ENCODE measurements at regions not wholly inside any gene's neighbourhood (a gene's known extent, or its start where the extent isn't known, plus 50 kb on each side); places are given as distances from the start of the nearest gene placed in this dataset.
A peak's percentile ranks its signal among the peaks of the same experiment; 100 is the strongest.

DNA sequence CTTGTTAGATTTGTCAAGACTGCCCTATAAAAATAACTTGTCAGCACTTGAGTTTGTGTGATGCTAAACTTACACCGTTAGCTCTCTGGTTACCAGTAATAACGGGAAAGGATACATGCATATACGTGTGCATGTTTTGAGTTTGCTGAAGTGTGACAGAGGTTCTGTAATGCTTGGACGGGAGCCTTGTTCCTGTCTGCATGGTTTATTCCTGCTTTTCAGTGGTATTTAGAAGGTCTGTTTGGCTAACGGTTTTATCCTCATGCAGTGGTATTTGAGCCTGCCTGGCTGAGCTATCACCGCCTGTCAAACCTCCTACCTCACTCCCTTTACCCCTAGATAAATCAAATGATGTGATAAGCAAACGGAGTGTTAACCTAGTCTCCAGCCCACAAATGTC is 305.6 kb downstream of the GALC start:
- Histone ChIP-seq H3K9me3 (peaks cover 0 to 16% (median 10%) of the 10 kb centered on the region in 4 donors), H3K27ac (replicated peaks in 1 of 4) (no peak overlapping the region), H3K4me1 (peaks cover 0 to 7% (median 3%) of the 10 kb centered on the region in 4 donors), H3K36me3 (no peaks in the 10 kb centered on the region), H3K4me3 (no peak overlapping the region), H3K27me3 (no peaks in the 10 kb centered on the region)
- no peak for TF ChIP-seq EP300 (IDR thresholded peaks at IDR 0.05)
- TF ChIP-seq POLR2AphosphoS5 (IDR thresholded peaks at IDR 0.05): no peak
- TF ChIP-seq, protein P1, sequence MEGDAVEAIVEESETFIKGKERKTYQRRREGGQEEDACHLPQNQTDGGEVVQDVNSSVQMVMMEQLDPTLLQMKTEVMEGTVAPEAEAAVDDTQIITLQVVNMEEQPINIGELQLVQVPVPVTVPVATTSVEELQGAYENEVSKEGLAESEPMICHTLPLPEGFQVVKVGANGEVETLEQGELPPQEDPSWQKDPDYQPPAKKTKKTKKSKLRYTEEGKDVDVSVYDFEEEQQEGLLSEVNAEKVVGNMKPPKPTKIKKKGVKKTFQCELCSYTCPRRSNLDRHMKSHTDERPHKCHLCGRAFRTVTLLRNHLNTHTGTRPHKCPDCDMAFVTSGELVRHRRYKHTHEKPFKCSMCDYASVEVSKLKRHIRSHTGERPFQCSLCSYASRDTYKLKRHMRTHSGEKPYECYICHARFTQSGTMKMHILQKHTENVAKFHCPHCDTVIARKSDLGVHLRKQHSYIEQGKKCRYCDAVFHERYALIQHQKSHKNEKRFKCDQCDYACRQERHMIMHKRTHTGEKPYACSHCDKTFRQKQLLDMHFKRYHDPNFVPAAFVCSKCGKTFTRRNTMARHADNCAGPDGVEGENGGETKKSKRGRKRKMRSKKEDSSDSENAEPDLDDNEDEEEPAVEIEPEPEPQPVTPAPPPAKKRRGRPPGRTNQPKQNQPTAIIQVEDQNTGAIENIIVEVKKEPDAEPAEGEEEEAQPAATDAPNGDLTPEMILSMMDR (IDR thresholded peaks at IDR 0.05): no peak
- no peak for TF ChIP-seq POLR2A (IDR thresholded peaks at IDR 0.05; ENCODE audit: low read depth)
- intact Hi-C loops (cut with DNase I): no loop called here
- 39% methylated on average over 7 of the region's 7 CpGs for WGBS
- DNase-seq (ENCODE audit: extremely low spot score): peak; percentile 70

DNA sequence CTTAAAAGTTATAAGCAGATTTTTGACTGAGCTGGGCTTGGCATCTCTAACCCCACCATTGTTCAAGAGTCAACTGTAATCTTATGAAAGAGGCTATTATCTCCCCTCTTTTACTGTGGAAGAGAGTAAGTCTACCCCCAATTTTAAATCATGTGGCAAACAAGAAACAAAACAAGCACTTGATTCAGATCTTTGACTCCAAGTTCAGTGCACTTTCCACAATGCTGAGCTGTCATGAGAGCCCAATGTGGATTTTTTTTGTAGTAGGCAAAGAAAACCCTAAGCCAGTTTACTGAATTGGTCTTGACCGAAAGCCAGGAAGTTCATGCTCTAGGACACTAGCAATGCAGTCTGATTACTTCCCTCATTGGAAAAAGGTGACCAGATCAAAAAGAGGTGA is 306.2 kb downstream of the GALC start:
- peaks cover 0 to 7% (median 3%) of the 10 kb centered on the region in 4 donors for H3K4me1 ChIP-seq
- WGBS: 79% methylated on average over 1 of the region's 1 CpG
- H3K27ac ChIP-seq (replicated peaks in 1 of 4): no peak overlapping the region
- TF ChIP-seq, protein P1 (IDR thresholded peaks at IDR 0.05): no peak
- no peak for TF ChIP-seq POLR2AphosphoS5 (IDR thresholded peaks at IDR 0.05)
- no peak for TF ChIP-seq POLR2A (IDR thresholded peaks at IDR 0.05; ENCODE audit: low read depth)
- no peak for TF ChIP-seq EP300 (IDR thresholded peaks at IDR 0.05)
- no peak for DNase-seq (ENCODE audit: extremely low spot score)
- H3K36me3 ChIP-seq: no peaks in the 10 kb centered on the region
- no peaks in the 10 kb centered on the region for H3K27me3 ChIP-seq
- peaks cover 0 to 16% (median 10%) of the 10 kb centered on the region in 4 donors for H3K9me3 ChIP-seq
- intact Hi-C loops (cut with DNase I): no loop called here
- H3K4me3 ChIP-seq: no peak overlapping the region

DNA sequence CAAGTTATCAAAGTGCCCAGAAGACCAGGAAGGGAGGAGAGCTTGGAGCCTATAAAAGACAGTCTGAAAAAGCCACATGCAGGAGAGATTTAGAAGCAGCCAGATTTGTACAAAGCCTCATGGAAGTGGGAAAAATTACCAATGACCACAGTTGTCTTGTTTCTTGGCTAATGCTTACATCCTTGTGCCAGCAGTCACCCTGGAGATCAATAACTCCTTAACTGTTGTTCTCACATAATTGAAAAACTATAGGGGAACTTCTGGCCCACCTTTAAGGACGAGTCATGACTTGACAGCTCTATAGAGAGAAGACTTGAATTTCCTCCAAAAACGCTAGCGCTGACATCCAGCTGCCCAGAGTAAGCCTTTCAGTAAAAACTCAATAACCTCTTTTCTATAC is 313.1 kb downstream of the GALC start:
- H3K27me3 ChIP-seq: no peaks in the 10 kb centered on the region
- DNase-seq (ENCODE audit: extremely low spot score): peak; percentile 31

DNA sequence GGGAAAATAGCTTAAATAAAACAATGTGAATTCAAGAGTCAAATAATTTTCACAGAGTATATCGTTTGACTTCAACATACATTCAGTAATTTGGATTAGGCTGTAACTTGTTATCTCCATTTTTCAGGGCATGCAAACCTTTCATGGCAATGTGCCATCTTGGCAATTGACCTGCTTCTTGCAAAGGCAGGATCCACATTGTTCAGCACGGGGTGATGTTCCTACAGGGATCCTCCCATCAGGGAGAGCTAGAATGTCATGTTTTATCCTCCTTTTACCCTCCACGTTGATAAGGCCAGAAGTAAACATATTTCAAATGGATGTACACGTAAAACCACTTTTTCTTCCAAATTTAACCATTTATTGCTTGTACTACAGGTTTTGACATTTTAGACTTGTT is 314.4 kb downstream of the GALC start:
- intact Hi-C loops (cut with DNase I): no loop called here
- no peaks in the 10 kb centered on the region for H3K4me1 ChIP-seq
- no peak for DNase-seq (ENCODE audit: extremely low spot score)
- no peak overlapping the region for H3K27ac ChIP-seq (replicated peaks in 1 of 4)
- peaks cover 0 to 11% (median 7%) of the 10 kb centered on the region in 4 donors for H3K9me3 ChIP-seq
- no peaks in the 10 kb centered on the region for H3K27me3 ChIP-seq
- H3K4me3 ChIP-seq: no peak overlapping the region
- 68% methylated on average over 4 of the region's 4 CpGs for WGBS
- TF ChIP-seq EP300 (IDR thresholded peaks at IDR 0.05) (no peak), POLR2A (IDR thresholded peaks at IDR 0.05; ENCODE audit: low read depth) (no peak), POLR2AphosphoS5 (IDR thresholded peaks at IDR 0.05) (no peak)
- TF ChIP-seq, protein P1 (IDR thresholded peaks at IDR 0.05): no peak
- H3K36me3 ChIP-seq: no peaks in the 10 kb centered on the region

More for the DNA sequence above, 313.1 kb downstream of the GALC start:
- intact Hi-C loops (cut with DNase I): no loop called here
- peaks cover 0 to 16% (median 10%) of the 10 kb centered on the region in 4 donors for H3K9me3 ChIP-seq
- H3K27ac ChIP-seq (replicated peaks in 1 of 4): no peak overlapping the region
- no peaks in the 10 kb centered on the region for H3K36me3 ChIP-seq
- TF ChIP-seq POLR2AphosphoS5 (IDR thresholded peaks at IDR 0.05) (no peak), EP300 (IDR thresholded peaks at IDR 0.05) (no peak), POLR2A (IDR thresholded peaks at IDR 0.05; ENCODE audit: low read depth) (no peak)
- TF ChIP-seq, protein P1 (IDR thresholded peaks at IDR 0.05): no peak
- 54% methylated on average over 3 of the region's 3 CpGs for WGBS
- no peaks in the 10 kb centered on the region for H3K4me1 ChIP-seq
- no peak overlapping the region for H3K4me3 ChIP-seq

DNA sequence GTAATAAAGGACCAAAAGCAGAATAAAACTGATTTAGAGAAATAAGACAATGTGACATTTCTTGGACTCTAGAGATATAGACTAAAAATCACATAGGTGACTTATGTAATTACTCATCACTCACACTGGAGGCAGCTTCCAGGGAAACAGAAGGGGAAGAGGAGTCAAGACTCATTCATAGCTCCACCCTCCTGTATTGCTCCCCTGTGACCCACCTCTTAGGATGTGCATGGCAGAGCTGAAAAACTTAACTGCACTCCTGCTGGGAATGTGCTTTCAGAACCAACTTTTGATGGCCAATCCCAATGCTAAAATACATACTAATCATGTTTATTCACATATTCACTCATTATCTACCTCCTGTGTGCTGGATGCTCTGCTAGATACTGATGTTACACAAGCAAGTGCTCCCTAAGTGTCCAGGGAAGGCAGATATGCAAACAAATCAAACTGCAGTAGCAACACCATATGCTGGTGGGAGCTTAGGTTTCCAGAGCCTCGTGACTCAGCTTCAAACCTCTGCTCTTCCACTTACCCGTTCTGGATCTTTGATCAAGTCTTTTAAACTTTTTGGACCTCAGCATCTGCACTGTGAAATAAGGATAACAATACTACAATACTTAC is 316.1 kb downstream of the GALC start:
- TF ChIP-seq EP300 (IDR thresholded peaks at IDR 0.05) (no peak), POLR2AphosphoS5 (IDR thresholded peaks at IDR 0.05) (no peak), POLR2A (IDR thresholded peaks at IDR 0.05; ENCODE audit: low read depth) (no peak)
- TF ChIP-seq, protein P1 (IDR thresholded peaks at IDR 0.05): no peak
- Histone ChIP-seq H3K27me3 (no peaks in the 10 kb centered on the region), H3K4me1 (no peaks in the 10 kb centered on the region), H3K4me3 (no peak overlapping the region), H3K27ac (replicated peaks in 1 of 4) (no peak overlapping the region), H3K36me3 (no peaks in the 10 kb centered on the region), H3K9me3 (no peaks in the 10 kb centered on the region)
- 69% methylated on average over 2 of the region's 2 CpGs for WGBS
- intact Hi-C loops (cut with DNase I): no loop called here
- peak; percentile 42 for DNase-seq (ENCODE audit: extremely low spot score)
